BLaER1 (cell line): ENCODE measurements at regions not wholly inside any gene's neighbourhood (a gene's known extent, or its start where the extent isn't known, plus 50 kb on each side); places are given as distances from the start of the nearest gene placed in this dataset.

Source experiments
- H3K27ac ChIP-seq: shearing (Covaris generic); formaldehyde crosslinking; 2 replicates; pipeline ENCODE4 v1.8.1; 2022
- H3K27me3 ChIP-seq: shearing (Covaris generic); formaldehyde crosslinking; 2 replicates; pipeline ENCODE4 v1.8.1; 2022
- H3K36me3 ChIP-seq: shearing (Covaris generic); formaldehyde crosslinking; 2 replicates; pipeline ENCODE4 v1.8.1; 2022
- H3K4me1 ChIP-seq: shearing (Covaris generic); formaldehyde crosslinking; 2 replicates; pipeline ENCODE4 v1.8.1; 2022
- H3K4me2 ChIP-seq: shearing (Covaris generic); formaldehyde crosslinking; 2 replicates; pipeline ENCODE4 v1.8.1; 2022
- H3K4me3 ChIP-seq: shearing (Covaris generic); formaldehyde crosslinking; 2 replicates; pipeline ENCODE4 v1.8.1; 2022
- H3K9ac ChIP-seq: shearing (Covaris generic); formaldehyde crosslinking; 2 replicates; pipeline ENCODE4 v1.8.1; 2022
- H3K9me3 ChIP-seq: shearing (Covaris generic); formaldehyde crosslinking; 2 replicates; pipeline ENCODE4 v1.8.1; 2022
- H4K20me1 ChIP-seq: shearing (Covaris generic); formaldehyde crosslinking; 2 replicates; pipeline ENCODE4 v1.8.1; 2022
- Cebpa-rat ChIP-seq: shearing (Covaris generic); IDR thresholded peaks from 2 replicates; pipeline ENCODE4 v1.8.1; 2022

DNA sequence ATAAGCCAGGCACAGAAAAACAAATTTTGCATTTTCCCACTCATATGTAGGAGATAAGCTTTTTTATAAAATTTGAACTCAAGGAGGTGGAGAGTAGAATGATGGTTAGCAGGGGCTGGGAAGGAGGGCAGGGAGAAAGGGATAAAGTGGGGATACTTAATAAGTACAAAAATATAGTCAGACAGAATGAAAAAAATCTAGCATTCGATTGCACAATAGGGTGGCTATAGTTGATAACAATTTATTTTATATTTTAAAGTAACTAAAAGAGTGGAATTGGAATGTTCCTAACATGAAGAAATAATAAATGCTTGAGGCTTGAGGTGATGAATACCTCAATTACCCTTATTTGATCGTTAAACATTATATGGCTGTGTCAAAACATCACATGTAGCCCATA lies 415.7 kb upstream of the STEAP1 start:
- H3K27ac ChIP-seq, result no peak overlapping the region

GRCh38 chr7:89757910-89758309 lies 396.4 kb upstream of the STEAP1 start:
- Histone ChIP-seq H3K4me3 (no peak overlapping the region), H3K9ac (no peak overlapping the region), H4K20me1 (no peaks in the 10 kb centered on the region), H3K36me3 (no peaks in the 10 kb centered on the region), H3K9me3 (no peaks in the 10 kb centered on the region), H3K4me1 (no peaks in the 10 kb centered on the region), H3K4me2 (no peak overlapping the region), H3K27me3 (no peaks in the 10 kb centered on the region), H3K27ac (no peak overlapping the region)
- TF ChIP-seq Cebpa-rat, result no peak

More for the DNA sequence above, 415.7 kb upstream of the STEAP1 start:
- Histone ChIP-seq H3K4me3 (no peak overlapping the region), H3K9ac (no peak overlapping the region), H3K4me1 (no peaks in the 10 kb centered on the region), H3K9me3 (no peaks in the 10 kb centered on the region), H3K27me3 (no peaks in the 10 kb centered on the region), H4K20me1 (no peaks in the 10 kb centered on the region), H3K36me3 (no peaks in the 10 kb centered on the region), H3K4me2 (no peak overlapping the region)
- no peak for TF ChIP-seq Cebpa-rat

DNA sequence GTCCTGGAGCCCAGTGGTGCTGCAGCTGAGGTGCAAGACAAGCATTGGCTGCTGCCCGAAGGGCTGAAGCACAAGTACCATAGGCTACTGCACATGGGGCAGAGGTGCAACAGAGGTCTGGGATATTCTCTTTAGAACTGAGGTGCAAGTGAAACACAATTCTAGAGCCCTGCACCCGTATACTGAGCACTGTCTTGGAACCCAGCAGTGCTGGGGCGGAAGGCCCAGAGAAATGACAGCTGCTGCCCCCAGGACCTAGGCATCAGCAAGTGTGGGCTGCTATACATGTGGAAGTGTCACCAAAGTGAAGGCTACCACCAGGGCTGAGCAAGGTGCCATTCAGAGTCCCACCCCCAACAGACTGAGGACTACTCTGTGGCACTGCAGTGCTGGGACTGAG lies 393.6 kb upstream of the STEAP1 start:
- Histone ChIP-seq H3K4me3 (no peak overlapping the region), H4K20me1 (no peaks in the 10 kb centered on the region), H3K27ac (no peak overlapping the region), H3K4me2 (no peak overlapping the region), H3K27me3 (no peaks in the 10 kb centered on the region), H3K36me3 (no peaks in the 10 kb centered on the region), H3K4me1 (no peaks in the 10 kb centered on the region), H3K9me3 (no peaks in the 10 kb centered on the region), H3K9ac (no peak overlapping the region)
- TF ChIP-seq Cebpa-rat, result no peak

DNA sequence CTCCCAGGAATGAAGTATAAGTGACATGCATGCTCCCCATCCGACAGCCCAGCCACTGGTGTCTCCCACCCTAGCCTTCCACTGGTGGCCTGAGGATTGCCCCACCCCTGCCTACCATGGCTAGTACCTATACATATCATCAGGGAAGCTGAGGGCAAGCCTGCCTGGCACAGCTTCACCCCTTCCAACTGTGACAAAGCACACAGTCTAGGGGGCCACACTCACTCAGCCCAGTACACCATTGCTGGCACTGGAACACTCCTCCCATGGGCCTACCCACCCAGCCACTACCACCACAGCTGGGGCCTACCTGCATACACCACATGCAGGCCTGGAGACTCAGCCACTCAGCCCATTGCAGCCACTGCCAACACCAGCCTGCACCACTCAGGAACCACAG lies 393.1 kb upstream of the STEAP1 start:
- Histone ChIP-seq H3K9me3 (no peaks in the 10 kb centered on the region), H3K27me3 (no peaks in the 10 kb centered on the region), H4K20me1 (no peaks in the 10 kb centered on the region), H3K4me1 (no peaks in the 10 kb centered on the region), H3K9ac (no peak overlapping the region), H3K27ac (no peak overlapping the region), H3K4me3 (no peak overlapping the region), H3K4me2 (no peak overlapping the region), H3K36me3 (no peaks in the 10 kb centered on the region)
- no peak for TF ChIP-seq Cebpa-rat

- Histone ChIP-seq H3K27me3 (no peaks in the 10 kb centered on the region), H3K4me1 (no peaks in the 10 kb centered on the region), H3K36me3 (no peaks in the 10 kb centered on the region), H4K20me1 (no peaks in the 10 kb centered on the region), H3K27ac (no peak overlapping the region), H3K9me3 (no peaks in the 10 kb centered on the region), H3K9ac (no peak overlapping the region), H3K4me2 (no peak overlapping the region), H3K4me3 (no peak overlapping the region)
- TF ChIP-seq Cebpa-rat, result no peak
These were observed 384.1 kb upstream of the STEAP1 start for GRCh38 chr7:89770161-89770560.

DNA sequence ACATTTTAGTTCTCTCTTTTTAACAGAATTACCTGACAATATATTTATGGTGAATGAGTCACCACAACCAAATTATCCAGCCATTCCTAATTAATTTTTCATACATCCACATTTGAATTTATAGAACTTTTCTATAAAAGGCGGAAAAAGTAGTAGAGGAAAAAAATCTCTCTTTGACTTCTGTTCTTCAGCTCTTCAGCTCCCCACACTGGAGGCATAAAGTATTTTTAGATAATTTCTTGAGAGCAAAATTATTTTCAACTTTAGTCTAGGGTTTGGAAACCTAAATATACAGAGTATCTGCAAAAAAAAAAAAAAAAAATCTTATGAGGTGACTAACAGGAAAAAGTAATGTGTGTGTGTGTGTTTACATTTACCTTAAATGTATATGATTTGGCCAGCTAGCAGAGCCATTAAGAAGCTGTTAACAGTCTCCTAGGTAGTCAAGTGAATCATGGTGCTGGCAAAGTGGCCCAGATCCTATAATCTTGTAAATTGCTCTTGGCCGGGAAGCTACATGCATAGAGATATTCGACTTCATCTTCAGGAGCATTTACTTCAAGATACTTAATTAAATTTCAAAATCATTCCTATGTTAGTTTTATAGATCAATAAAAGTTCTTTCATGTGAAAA lies 383.1 kb upstream of the STEAP1 start:
- TF ChIP-seq Cebpa-rat, result no peak
- Histone ChIP-seq H3K4me3 (no peak overlapping the region), H3K27ac (no peak overlapping the region), H4K20me1 (no peaks in the 10 kb centered on the region), H3K36me3 (no peaks in the 10 kb centered on the region), H3K9ac (no peak overlapping the region), H3K4me2 (no peak overlapping the region), H3K9me3 (no peaks in the 10 kb centered on the region), H3K4me1 (no peaks in the 10 kb centered on the region), H3K27me3 (no peaks in the 10 kb centered on the region)

GRCh38 chr7:89772276-89772675 lies 382.0 kb upstream of the STEAP1 start:
- H3K36me3 ChIP-seq, result no peaks in the 10 kb centered on the region
- H3K27me3 ChIP-seq, result no peaks in the 10 kb centered on the region
- no peak overlapping the region for H3K4me3 ChIP-seq
- H3K9me3 ChIP-seq, result no peaks in the 10 kb centered on the region
- TF ChIP-seq Cebpa-rat, result no peak
- H3K27ac ChIP-seq, result no peak overlapping the region
- H3K4me2 ChIP-seq, result no peak overlapping the region
- H4K20me1 ChIP-seq, result no peaks in the 10 kb centered on the region
- no peak overlapping the region for H3K9ac ChIP-seq
- no peaks in the 10 kb centered on the region for H3K4me1 ChIP-seq

- H3K27me3 ChIP-seq, result no peaks in the 10 kb centered on the region
These were observed 380.7 kb upstream of the STEAP1 start for GRCh38 chr7:89773611-89774010.

DNA sequence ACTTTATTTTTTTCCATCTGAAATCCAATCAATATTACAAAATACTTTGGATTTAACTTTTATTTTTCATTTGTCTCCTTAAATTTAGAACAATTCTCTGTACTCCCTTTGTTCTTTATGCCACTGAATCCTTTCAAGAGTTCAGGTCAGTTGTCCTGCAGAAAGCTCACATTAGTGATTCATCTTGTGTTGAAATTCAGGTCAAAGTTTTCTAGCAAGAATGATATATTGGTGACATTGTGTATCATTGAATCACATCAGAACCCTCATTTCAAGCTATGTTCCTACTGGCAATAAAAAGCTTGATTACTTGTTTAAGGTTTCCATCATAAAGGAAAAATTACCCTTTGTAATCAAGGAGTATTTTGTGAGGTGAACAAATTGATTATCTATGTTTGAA lies 378.8 kb upstream of the STEAP1 start:
- Histone ChIP-seq H3K27me3 (no peaks in the 10 kb centered on the region), H3K4me1 (no peaks in the 10 kb centered on the region), H3K9ac (no peak overlapping the region), H3K9me3 (no peaks in the 10 kb centered on the region), H3K4me3 (no peak overlapping the region), H3K4me2 (no peak overlapping the region), H3K27ac (no peak overlapping the region), H3K36me3 (no peaks in the 10 kb centered on the region), H4K20me1 (no peaks in the 10 kb centered on the region)
- no peak for TF ChIP-seq Cebpa-rat

More at GRCh38 chr7:89773611-89774010, 380.7 kb upstream of the STEAP1 start:
- Histone ChIP-seq H3K4me3 (no peak overlapping the region), H4K20me1 (no peaks in the 10 kb centered on the region), H3K4me2 (no peak overlapping the region), H3K9ac (no peak overlapping the region), H3K4me1 (no peaks in the 10 kb centered on the region), H3K27ac (no peak overlapping the region), H3K36me3 (no peaks in the 10 kb centered on the region), H3K9me3 (no peaks in the 10 kb centered on the region)
- TF ChIP-seq Cebpa-rat, result no peak

DNA sequence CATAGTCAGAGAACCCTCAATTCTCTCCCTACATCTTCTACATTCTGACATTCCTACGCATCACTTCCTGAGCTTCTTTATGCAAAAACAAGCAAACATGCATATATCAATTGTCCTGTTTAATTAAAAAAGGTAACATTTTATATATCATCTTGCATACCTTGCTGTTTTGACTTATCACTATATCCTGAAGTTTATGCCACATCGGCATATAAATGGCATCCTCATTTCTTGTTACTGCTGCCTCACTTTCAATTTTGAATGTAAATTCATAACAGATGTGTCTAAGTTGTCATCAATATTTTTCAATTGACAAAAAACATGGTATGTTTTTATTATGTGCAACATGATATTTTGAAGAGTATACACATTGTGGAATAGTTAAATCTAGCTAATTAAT lies 377.3 kb upstream of the STEAP1 start:
- Histone ChIP-seq H3K9me3 (no peaks in the 10 kb centered on the region), H3K27ac (no peak overlapping the region), H3K36me3 (no peaks in the 10 kb centered on the region), H3K4me3 (no peak overlapping the region), H4K20me1 (no peaks in the 10 kb centered on the region), H3K27me3 (no peaks in the 10 kb centered on the region), H3K4me1 (no peaks in the 10 kb centered on the region), H3K9ac (no peak overlapping the region), H3K4me2 (no peak overlapping the region)
- TF ChIP-seq Cebpa-rat, result no peak

- no peaks in the 10 kb centered on the region for H3K36me3 ChIP-seq
- no peak overlapping the region for H3K4me2 ChIP-seq
- H3K4me3 ChIP-seq, result no peak overlapping the region
- no peaks in the 10 kb centered on the region for H4K20me1 ChIP-seq
- no peaks in the 10 kb centered on the region for H3K27me3 ChIP-seq
- no peaks in the 10 kb centered on the region for H3K9me3 ChIP-seq
- H3K27ac ChIP-seq, result no peak overlapping the region
- TF ChIP-seq Cebpa-rat, result no peak
- H3K9ac ChIP-seq, result no peak overlapping the region
- H3K4me1 ChIP-seq, result no peaks in the 10 kb centered on the region
These were observed 376.8 kb upstream of the STEAP1 start for GRCh38 chr7:89777499-89777898.
